ENCODE measurements at regions not wholly inside any gene's neighbourhood (a gene's known extent, or its start where the extent isn't known, plus 50 kb on each side); places are given as distances from the start of the nearest gene placed in this dataset.

GRCh38 chr5:68389618-68390017 is 174.1 kb downstream of the PIK3R1 start:
- ChIA-PET CTCF (ENCODE audit: low intra/inter-chr PET ratio, low total read pairs) (no interaction called here), POLR2A (no interaction called here)
- Histone ChIP-seq H3K4me1 (ENCODE audit: insufficient read depth, low read length) (peaks cover 11% of the 10 kb centered on the region), H2AFZ (ENCODE audit: low read length) (no peak overlapping the region), H3K27ac (ENCODE audit: extremely low read length, insufficient read depth, low read length) (no peak overlapping the region), H3K27me3 (ENCODE audit: control insufficient read depth in 1 of 2, insufficient read depth in 2 of 2, low read length in 2 of 2) (0 out of 5 replicates have a peak, but pooled peaks cover 0 to 3% of the 10 kb centered on the region in 2 experiments), H3K36me3 (replicated peaks in 1 of 2; ENCODE audit: control insufficient read depth in 1 of 2, insufficient read depth in 2 of 2, low read length in 2 of 2) (no peaks in the 10 kb centered on the region), H3K4me2 (ENCODE audit: low read depth, low read length) (no peak overlapping the region), H3K9ac (ENCODE audit: insufficient read depth, low read depth, low read length) (no peak overlapping the region), H3K79me2 (ENCODE audit: insufficient read depth, low read length) (no peaks in the 10 kb centered on the region), H4K20me1 (ENCODE audit: insufficient read depth, low read length) (no peaks in the 10 kb centered on the region), H3K9me3 (ENCODE audit: low read length) (no peaks in the 10 kb centered on the region), H3K4me3 (replicated peaks in 1 of 3; ENCODE audit: insufficient read depth in 1 of 3, low read depth in 2 of 3, low read length in 3 of 3) (no peak overlapping the region)
- intact Hi-C loops (cut with micrococcal nuclease; ENCODE audit: unreplicated experiment): no loop called here
- FAIRE-seq (no peak), DNase-seq (ENCODE audit: low spot score) (no peak), ATAC-seq (no peak)
- TF ChIP-seq KDM5A (IDR thresholded peaks at IDR 0.05; ENCODE audit: borderline replicate concordance, low read length) (no peak), NR3C1 (CRISPR knock-in tag; IDR thresholded peaks at IDR 0.05) (no peak), ZNF256 (CRISPR knock-in tag; conservative IDR thresholded peaks at IDR 0.05) (no peak), SIX4 (CRISPR knock-in tag; IDR thresholded peaks at IDR 0.05) (no peak), LBX2 (CRISPR knock-in tag; IDR thresholded peaks at IDR 0.05; ENCODE audit: borderline replicate concordance) (no peak), ZBTB4 (CRISPR knock-in tag; IDR thresholded peaks at IDR 0.05; ENCODE audit: borderline replicate concordance) (no peak), GFI1 (CRISPR knock-in tag; IDR thresholded peaks at IDR 0.05; ENCODE audit: borderline replicate concordance) (no peak), GTF2F1 (IDR thresholded peaks at IDR 0.05; ENCODE audit: low read length) (no peak), NFKB2 (CRISPR knock-in tag; IDR thresholded peaks at IDR 0.05; ENCODE audit: borderline replicate concordance) (no peak), HDAC6 (IDR thresholded peaks at IDR 0.05; ENCODE audit: low read depth, low read length) (no peak), SMARCE1 (IDR thresholded peaks at IDR 0.05; ENCODE audit: borderline replicate concordance) (no peak), ZNF619 (CRISPR knock-in tag; IDR thresholded peaks at IDR 0.05) (no peak)
- TF ChIP-seq, protein P1, sequence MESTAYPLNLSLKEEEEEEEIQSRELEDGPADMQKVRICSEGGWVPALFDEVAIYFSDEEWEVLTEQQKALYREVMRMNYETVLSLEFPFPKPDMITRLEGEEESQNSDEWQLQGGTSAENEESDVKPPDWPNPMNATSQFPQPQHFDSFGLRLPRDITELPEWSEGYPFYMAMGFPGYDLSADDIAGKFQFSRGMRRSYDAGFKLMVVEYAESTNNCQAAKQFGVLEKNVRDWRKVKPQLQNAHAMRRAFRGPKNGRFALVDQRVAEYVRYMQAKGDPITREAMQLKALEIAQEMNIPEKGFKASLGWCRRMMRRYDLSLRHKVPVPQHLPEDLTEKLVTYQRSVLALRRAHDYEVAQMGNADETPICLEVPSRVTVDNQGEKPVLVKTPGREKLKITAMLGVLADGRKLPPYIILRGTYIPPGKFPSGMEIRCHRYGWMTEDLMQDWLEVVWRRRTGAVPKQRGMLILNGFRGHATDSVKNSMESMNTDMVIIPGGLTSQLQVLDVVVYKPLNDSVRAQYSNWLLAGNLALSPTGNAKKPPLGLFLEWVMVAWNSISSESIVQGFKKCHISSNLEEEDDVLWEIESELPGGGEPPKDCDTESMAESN (CRISPR knock-in tag; conservative IDR thresholded peaks at IDR 0.05): no peak
- no TSS peak for BruUV-seq (replicated peaks)
- 26% methylated on average over 3 of the region's 3 CpGs for WGBS (ENCODE audit: low lambda C conversion rate)
- in situ Hi-C loops (cut with HindIII; ENCODE audit: extremely low pct_ligation_motif_present, low pct_unique_long_range_greater_than_20kb): no loop called here

Data from HepG2 (cell line).